ENCODE measurements at regions not wholly inside any gene's neighbourhood (a gene's known extent, or its start where the extent isn't known, plus 50 kb on each side); places are given as distances from the start of the nearest gene placed in this dataset.

DNA sequence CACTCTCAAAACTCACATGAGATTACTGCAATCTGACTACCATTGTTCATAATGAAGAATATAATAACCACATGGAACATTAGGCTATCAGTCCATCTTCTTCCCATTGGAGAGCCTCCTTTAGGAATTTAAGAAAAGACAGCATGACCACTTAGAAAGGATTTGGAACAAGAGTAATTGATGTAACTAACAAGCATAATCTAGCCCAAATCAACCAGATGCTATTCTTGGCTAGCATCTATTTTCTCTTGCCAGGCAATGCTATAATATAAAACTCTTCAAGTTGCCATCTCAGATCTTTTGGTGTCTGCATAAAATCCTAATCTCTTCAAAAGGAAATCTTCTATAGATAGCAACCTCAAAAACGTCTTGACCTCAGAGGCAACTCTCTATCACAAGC, 152.0 kb upstream of the REG3G start:
- no peak overlapping the region for H3K27ac ChIP-seq
- no peak for TF ChIP-seq ZFX (IDR thresholded peaks at IDR 0.05; ENCODE audit: borderline replicate concordance)
- TF ChIP-seq, protein P1, sequence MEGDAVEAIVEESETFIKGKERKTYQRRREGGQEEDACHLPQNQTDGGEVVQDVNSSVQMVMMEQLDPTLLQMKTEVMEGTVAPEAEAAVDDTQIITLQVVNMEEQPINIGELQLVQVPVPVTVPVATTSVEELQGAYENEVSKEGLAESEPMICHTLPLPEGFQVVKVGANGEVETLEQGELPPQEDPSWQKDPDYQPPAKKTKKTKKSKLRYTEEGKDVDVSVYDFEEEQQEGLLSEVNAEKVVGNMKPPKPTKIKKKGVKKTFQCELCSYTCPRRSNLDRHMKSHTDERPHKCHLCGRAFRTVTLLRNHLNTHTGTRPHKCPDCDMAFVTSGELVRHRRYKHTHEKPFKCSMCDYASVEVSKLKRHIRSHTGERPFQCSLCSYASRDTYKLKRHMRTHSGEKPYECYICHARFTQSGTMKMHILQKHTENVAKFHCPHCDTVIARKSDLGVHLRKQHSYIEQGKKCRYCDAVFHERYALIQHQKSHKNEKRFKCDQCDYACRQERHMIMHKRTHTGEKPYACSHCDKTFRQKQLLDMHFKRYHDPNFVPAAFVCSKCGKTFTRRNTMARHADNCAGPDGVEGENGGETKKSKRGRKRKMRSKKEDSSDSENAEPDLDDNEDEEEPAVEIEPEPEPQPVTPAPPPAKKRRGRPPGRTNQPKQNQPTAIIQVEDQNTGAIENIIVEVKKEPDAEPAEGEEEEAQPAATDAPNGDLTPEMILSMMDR (IDR thresholded peaks at IDR 0.05) = no peak

DNA sequence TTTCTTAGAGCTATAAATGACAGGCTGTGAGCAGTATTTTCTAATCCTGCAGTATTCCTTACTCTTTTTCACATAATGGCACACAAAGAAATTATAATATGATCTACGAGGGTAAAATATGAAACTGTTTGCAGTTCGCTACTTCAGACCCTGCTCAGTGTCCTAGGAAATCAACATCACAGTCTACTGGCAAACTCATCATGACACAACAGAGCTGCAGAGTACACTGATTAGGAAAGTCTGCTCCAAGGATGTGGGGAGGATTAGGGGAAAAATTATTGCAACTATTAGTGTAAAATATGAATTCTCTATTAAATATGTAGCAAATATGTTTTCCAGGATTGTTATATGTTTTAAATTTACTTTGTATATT, 149.2 kb upstream of the REG3G start:
- no peak overlapping the region for H3K27ac ChIP-seq
- TF ChIP-seq ZFX (IDR thresholded peaks at IDR 0.05; ENCODE audit: borderline replicate concordance) = no peak
- TF ChIP-seq, protein P1 (IDR thresholded peaks at IDR 0.05) = no peak

DNA sequence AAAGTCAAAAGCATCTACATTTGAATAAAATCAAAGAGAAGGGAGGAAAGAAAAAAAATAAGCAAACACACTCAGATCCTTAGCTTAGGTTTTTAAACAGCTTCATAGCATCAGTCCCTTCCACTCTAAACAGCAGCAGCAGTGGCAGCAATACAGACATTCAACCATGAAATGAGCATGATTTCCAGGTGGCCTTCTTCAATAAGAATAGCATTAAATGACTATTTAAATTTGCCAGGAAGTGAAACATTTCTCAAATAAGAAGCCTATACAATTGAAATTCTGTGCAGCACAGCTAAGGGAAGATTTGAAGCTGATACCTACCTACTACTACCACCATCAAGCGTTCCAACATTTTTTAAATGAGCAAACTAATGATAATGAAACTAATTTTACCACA, 138.1 kb upstream of the REG3G start:
- no peak overlapping the region for H3K27ac ChIP-seq
- TF ChIP-seq, protein P1 (IDR thresholded peaks at IDR 0.05) = no peak
- TF ChIP-seq ZFX (IDR thresholded peaks at IDR 0.05; ENCODE audit: borderline replicate concordance) = no peak

DNA sequence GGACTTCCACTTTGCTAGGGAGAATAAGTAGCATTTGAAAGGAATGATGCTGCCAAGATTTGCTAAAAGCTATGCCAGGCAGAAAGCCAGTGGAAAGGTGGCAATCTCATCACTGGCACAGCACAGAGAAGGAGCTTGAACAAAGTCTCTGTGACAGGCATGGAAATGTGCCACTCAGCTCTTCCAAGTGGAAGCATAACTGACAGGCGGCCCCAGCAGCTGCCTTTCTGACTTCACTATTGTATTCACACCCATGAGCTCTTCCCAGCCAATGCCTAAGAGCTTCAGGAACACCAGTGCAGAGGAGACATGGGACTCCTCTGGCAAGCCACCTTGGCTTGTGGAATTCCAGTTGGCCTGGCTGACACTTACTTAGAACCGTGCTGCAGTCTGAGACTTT, 134.6 kb upstream of the REG3G start:
- no peak for TF ChIP-seq ZFX (IDR thresholded peaks at IDR 0.05; ENCODE audit: borderline replicate concordance)
- TF ChIP-seq, protein P1 (IDR thresholded peaks at IDR 0.05) = no peak
- H3K27ac ChIP-seq = no peak overlapping the region

DNA sequence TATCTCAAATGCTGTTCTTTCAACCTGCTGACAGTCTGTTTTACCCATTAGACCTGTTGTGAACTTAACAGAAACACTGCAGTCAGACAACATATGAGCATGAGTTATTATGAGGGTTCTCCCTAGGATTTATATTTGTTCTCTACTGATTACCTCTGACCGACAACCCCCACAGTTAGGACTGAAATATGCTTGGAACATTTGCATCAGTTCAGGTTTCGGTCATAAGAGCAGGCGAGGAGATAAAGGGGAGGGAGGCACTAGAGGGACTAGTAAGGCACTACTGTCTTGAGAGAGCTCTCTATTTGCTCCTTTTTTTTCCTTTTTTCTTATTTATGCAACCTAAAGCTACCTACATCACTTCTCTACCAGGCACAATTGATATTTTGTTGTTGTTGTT, 133.2 kb upstream of the REG3G start:
- H3K27ac ChIP-seq = no peak overlapping the region
- TF ChIP-seq, protein P1 (IDR thresholded peaks at IDR 0.05) = no peak
- TF ChIP-seq ZFX (IDR thresholded peaks at IDR 0.05; ENCODE audit: borderline replicate concordance) = no peak

DNA sequence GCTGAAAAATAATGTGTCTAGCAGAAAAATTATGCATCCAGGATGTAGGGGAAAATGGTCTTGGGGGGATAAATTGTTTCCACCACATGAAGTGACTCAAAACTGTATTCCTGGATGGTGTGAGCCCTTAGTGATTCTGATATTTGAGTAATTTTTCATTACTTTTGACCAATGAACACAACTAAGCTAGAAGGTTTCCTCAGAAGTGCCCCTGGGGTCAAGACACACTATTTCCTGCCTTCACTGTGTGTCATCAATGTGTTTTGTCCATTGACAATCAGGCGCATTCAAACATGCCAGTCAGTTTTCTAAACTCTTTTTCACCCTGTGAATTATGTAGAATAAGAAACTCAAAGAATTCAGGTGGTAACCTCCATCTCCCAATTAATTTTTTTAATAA, 130.5 kb upstream of the REG3G start:
- TF ChIP-seq, protein P1 (IDR thresholded peaks at IDR 0.05) = no peak
- TF ChIP-seq ZFX (IDR thresholded peaks at IDR 0.05; ENCODE audit: borderline replicate concordance) = no peak
- H3K27ac ChIP-seq = no peak overlapping the region

DNA sequence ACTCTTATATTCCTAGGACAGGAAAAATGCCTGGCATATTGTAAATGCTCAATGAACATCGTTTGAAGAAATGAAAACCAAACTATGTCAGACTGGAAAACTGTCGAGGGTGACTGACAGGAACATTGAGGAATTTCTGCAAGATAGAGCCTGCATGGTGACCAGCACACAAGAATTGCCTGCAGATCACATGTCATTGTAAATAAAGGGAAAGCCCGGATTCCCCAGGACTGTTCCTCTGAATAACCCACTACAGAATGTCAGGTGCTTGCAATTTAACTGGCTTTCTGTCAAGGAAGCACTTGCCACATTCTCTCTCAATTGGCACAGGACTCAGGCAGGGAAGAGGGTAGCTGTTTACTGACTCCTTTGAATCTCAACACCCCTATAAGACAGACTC, 129.0 kb upstream of the REG3G start:
- H3K27ac ChIP-seq = no peak overlapping the region
- TF ChIP-seq, protein P1 (IDR thresholded peaks at IDR 0.05) = no peak
- no peak for TF ChIP-seq ZFX (IDR thresholded peaks at IDR 0.05; ENCODE audit: borderline replicate concordance)
